ENCODE measurements at regions not wholly inside any gene's neighbourhood (a gene's known extent, or its start where the extent isn't known, plus 50 kb on each side); places are given as distances from the start of the nearest gene placed in this dataset.
A peak's percentile ranks its signal among the peaks of the same experiment; 100 is the strongest.

DNA sequence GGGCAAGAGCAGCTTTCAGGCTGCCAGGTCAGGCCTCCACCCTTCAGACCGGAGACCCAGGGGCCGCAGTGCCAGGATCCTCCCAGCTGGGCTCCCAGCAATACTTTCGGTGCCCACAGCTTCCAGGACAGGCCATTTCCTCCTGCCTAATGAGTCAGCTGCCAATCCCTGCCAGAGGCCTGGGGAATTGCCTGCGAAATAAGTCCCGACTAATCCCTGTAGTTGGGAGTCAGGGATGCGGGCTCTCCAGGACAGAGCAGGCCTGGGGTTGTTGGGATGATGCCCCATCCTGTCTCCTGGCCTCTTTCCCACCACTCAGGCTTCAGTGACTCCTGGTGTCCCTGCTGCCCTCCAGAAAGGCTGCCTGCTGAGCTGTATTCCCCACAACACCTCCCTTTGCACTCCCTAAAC is 143.5 kb upstream of the UNC5B start:
- peak; percentile 73 for DNase-seq
- H3K27ac ChIP-seq = no peak overlapping the region

GRCh38 chr10:71069909-71070666 is 142.3 kb upstream of the UNC5B start:
- TF ChIP-seq CTCF (IDR thresholded peaks at IDR 0.05; ENCODE audit: low read depth, low read length) = no peak
- no peak for DNase-seq
- Histone ChIP-seq H3K27ac (no peak overlapping the region; the same call in 1 of the 2 replicates), H3K9me3 (ENCODE audit: severe bottlenecking) (no peaks in the 10 kb centered on the region), H3K36me3 (no peaks in the 10 kb centered on the region), H3K4me3 (ENCODE audit: low read depth, low read length) (no peak overlapping the region), H3K27me3 (ENCODE audit: insufficient read depth, low read depth, severe bottlenecking) (no peaks in the 10 kb centered on the region)

More for the DNA sequence above, 143.5 kb upstream of the UNC5B start:
- TF ChIP-seq CTCF (IDR thresholded peaks at IDR 0.05; ENCODE audit: low read depth, low read length) = no peak
- Histone ChIP-seq H3K36me3 (no peaks in the 10 kb centered on the region), H3K27me3 (ENCODE audit: insufficient read depth, low read depth, severe bottlenecking) (no peaks in the 10 kb centered on the region), H3K4me3 (ENCODE audit: low read depth, low read length) (no peak overlapping the region), H3K9me3 (ENCODE audit: severe bottlenecking) (no peaks in the 10 kb centered on the region)

GRCh38 chr10:71070741-71071140 is 141.6 kb upstream of the UNC5B start:
- Histone ChIP-seq H3K27ac (no peak overlapping the region; the same call in 1 of the 2 replicates), H3K9me3 (ENCODE audit: severe bottlenecking) (no peaks in the 10 kb centered on the region), H3K4me3 (ENCODE audit: low read depth, low read length) (no peak overlapping the region), H3K36me3 (no peaks in the 10 kb centered on the region), H3K27me3 (ENCODE audit: insufficient read depth, low read depth, severe bottlenecking) (no peaks in the 10 kb centered on the region)
- no peak for DNase-seq
- no peak for TF ChIP-seq CTCF (IDR thresholded peaks at IDR 0.05; ENCODE audit: low read depth, low read length)

GRCh38 chr10:71072131-71072822 is 140.1 kb upstream of the UNC5B start:
- Histone ChIP-seq H3K9me3 (ENCODE audit: severe bottlenecking) (no peaks in the 10 kb centered on the region), H3K36me3 (no peaks in the 10 kb centered on the region), H3K4me3 (ENCODE audit: low read depth, low read length) (no peak overlapping the region), H3K27me3 (ENCODE audit: insufficient read depth, low read depth, severe bottlenecking) (no peaks in the 10 kb centered on the region), H3K27ac (no peak overlapping the region)
- DNase-seq = no peak
- TF ChIP-seq CTCF (IDR thresholded peaks at IDR 0.05; ENCODE audit: low read depth, low read length) = no peak

DNA sequence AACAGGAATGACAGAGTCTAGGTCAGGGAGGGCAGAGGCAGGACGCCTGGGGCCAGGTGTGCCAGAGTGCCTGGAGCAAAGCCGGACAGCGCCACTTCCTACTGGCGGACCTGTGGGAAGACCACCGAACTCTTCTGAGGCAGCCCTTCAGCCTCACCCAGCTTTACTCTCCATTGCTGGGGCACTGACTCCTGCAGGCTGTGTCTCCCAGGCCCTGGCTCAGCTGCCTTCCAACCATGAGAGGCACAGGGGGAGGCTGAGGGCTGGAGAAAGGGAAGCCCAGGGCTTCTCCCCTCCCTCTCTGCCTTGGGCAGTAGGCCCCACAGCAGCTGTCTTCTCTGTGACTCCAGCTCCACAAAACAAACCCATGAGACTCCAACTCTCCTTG is 139.6 kb upstream of the UNC5B start:
- TF ChIP-seq CTCF (IDR thresholded peaks at IDR 0.05; ENCODE audit: low read depth, low read length) = no peak
- Histone ChIP-seq H3K27ac (no peak overlapping the region), H3K36me3 (no peaks in the 10 kb centered on the region), H3K27me3 (ENCODE audit: insufficient read depth, low read depth, severe bottlenecking) (no peaks in the 10 kb centered on the region), H3K9me3 (ENCODE audit: severe bottlenecking) (no peaks in the 10 kb centered on the region), H3K4me3 (ENCODE audit: low read depth, low read length) (no peak overlapping the region)
- DNase-seq = no peak
